HL-60 (cell line): ENCODE measurements at regions not wholly inside any gene's neighbourhood (a gene's known extent, or its start where the extent isn't known, plus 50 kb on each side); places are given as distances from the start of the nearest gene placed in this dataset.

Source experiments
- CTCF ChIP-seq: IDR thresholded peaks from one replicate; pipeline ENCODE4 v1.5.1; 2011; ENCODE audit warnings: low read length, control low read depth, inconsistent platforms; ENCODE audit not compliant: insufficient read depth
- GABPA ChIP-seq: IDR thresholded peaks from 2 replicates; pipeline ENCODE4 v1.6.1; 2012; ENCODE audit warnings: low read depth
- POLR2AphosphoS5 ChIP-seq: IDR thresholded peaks from 2 replicates; pipeline ENCODE4 v1.6.1; 2012; ENCODE audit warnings: low read depth
- REST ChIP-seq: IDR thresholded peaks from 2 replicates; pipeline ENCODE4 v1.6.1; 2012; ENCODE audit warnings: low read depth; ENCODE audit not compliant: insufficient replicate concordance

- TF ChIP-seq CTCF (no peak), REST (no peak), GABPA (no peak), POLR2AphosphoS5 (no peak)
Measured at GRCh38 chr5:68661237-68661636, 432.6 kb upstream of the SLC30A5 start.
